OCI-LY3 (cell line): ENCODE measurements at regions not wholly inside any gene's neighbourhood (a gene's known extent, or its start where the extent isn't known, plus 50 kb on each side); places are given as distances from the start of the nearest gene placed in this dataset.

Source experiments
- H2AFZ ChIP-seq: fragments of 200-600, 300-600 bp; shearing (Covaris generic); 2 replicates; pipeline ENCODE4 v1.6.0; 2014; ENCODE audit warnings: antibody characterized with exemption, low read depth, low read length
- H3K27ac ChIP-seq: fragments of 200-600, 300-600 bp; sonication (generic); 2 replicates; pipeline ENCODE4 v1.5.1; 2014; ENCODE audit warnings: mild to moderate bottlenecking, low read length, moderate library complexity, mixed read lengths
- H3K27me3 ChIP-seq: fragments of 200-600, 300-600 bp; sonication (generic); 2 replicates; pipeline ENCODE4 v1.6.1; 2014; ENCODE audit warnings: low read depth, low read length, mixed read lengths
- H3K36me3 ChIP-seq: fragments of 200-600, 300-600 bp; sonication (generic); replicated peaks from 2 replicates; pipeline ENCODE3; 2014; ENCODE audit warnings: low read depth, low read length, mixed read lengths
- H3K4me1 ChIP-seq: fragments of 300-600, 200-600 bp; sonication (generic); 2 replicates; pipeline ENCODE4 v1.6.1; 2014; ENCODE audit warnings: low read length, mixed read lengths
- H3K4me2 ChIP-seq: fragments of 200-600, 300-600 bp; sonication (generic); 2 replicates; pipeline ENCODE4 v1.6.1; 2014; ENCODE audit warnings: low read length, mixed read lengths
- H3K4me3 ChIP-seq: fragments of 300-600, 200-600 bp; sonication (generic); 2 replicates; pipeline ENCODE4 v1.5.1; 2014; ENCODE audit warnings: antibody characterized with exemption, mild to moderate bottlenecking, low read length, moderate library complexity
- H3K79me2 ChIP-seq: fragments of 300-600, 200-600 bp; shearing (Covaris generic); 2 replicates; pipeline ENCODE4 v1.6.1; 2014; ENCODE audit warnings: mild to moderate bottlenecking, low read length, mixed read lengths
- H3K9ac ChIP-seq: fragments of 300-600, 200-600 bp; shearing (Covaris generic); 2 replicates; pipeline ENCODE4 v1.6.0; 2014; ENCODE audit warnings: mild to moderate bottlenecking, low read length, moderate library complexity
- H3K9me3 ChIP-seq: fragments of 200-600, 300-600 bp; shearing (Covaris generic); 2 replicates; pipeline ENCODE4 v1.6.1; 2014; ENCODE audit warnings: low read length, mixed read lengths; ENCODE audit not compliant: insufficient read depth
- H4K20me1 ChIP-seq: fragments of 200-600, 300-600 bp; sonication (generic); 2 replicates; pipeline ENCODE4 v1.6.1; 2016; ENCODE audit warnings: low read length, mixed read lengths; ENCODE audit not compliant: insufficient read depth
- EZH2phosphoT487 ChIP-seq: fragments of 200-600 bp; shearing (Covaris generic); IDR thresholded peaks from 2 replicates; pipeline ENCODE4 v1.6.1; 2018; ENCODE audit warnings: antibody characterized with exemption, mixed run types, low read depth
- TF ChIP-seq, protein P1 (sequence below): fragments of 200-600, 300-600 bp; sonication (generic); IDR thresholded peaks from 2 replicates; pipeline ENCODE4 v1.5.1; 2014; ENCODE audit warnings: antibody characterized with exemption, low read length, low read depth

DNA sequence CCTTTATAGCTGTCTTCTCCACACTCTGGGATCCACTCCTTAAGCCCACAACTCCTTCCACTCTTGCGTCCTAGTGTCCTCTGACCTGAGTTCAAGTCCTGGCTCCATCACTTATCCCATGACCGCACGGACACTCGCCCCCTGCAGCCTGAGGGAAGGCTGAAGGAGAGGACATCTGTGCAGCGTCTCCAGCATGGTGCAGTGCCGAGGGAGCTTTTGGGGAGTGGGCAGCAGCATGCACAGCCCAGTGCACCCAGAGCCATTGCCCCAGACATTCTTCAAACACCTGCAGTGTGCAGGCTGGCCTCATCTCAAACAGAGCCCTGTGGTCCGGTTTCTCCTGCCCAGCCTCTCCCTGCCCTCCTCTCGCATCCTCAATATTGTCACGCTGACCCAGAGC lies 317.1 kb upstream of the ZMIZ1 start:
- H3K4me1 ChIP-seq, result peaks cover under 1% of the 10 kb centered on the region; the same call in 1 of the 2 replicates
- H2AFZ ChIP-seq, result no peak overlapping the region
- TF ChIP-seq, protein P1, sequence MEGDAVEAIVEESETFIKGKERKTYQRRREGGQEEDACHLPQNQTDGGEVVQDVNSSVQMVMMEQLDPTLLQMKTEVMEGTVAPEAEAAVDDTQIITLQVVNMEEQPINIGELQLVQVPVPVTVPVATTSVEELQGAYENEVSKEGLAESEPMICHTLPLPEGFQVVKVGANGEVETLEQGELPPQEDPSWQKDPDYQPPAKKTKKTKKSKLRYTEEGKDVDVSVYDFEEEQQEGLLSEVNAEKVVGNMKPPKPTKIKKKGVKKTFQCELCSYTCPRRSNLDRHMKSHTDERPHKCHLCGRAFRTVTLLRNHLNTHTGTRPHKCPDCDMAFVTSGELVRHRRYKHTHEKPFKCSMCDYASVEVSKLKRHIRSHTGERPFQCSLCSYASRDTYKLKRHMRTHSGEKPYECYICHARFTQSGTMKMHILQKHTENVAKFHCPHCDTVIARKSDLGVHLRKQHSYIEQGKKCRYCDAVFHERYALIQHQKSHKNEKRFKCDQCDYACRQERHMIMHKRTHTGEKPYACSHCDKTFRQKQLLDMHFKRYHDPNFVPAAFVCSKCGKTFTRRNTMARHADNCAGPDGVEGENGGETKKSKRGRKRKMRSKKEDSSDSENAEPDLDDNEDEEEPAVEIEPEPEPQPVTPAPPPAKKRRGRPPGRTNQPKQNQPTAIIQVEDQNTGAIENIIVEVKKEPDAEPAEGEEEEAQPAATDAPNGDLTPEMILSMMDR, result no peak
- no peak for TF ChIP-seq EZH2phosphoT487
- H3K9me3 ChIP-seq, result no peaks in the 10 kb centered on the region
- no peaks in the 10 kb centered on the region for H4K20me1 ChIP-seq
- H3K4me2 ChIP-seq, result no peak overlapping the region
- H3K27ac ChIP-seq, result no peak overlapping the region
- H3K4me3 ChIP-seq, result no peak overlapping the region
- H3K79me2 ChIP-seq, result no peaks in the 10 kb centered on the region
- H3K9ac ChIP-seq, result no peak overlapping the region
- H3K36me3 ChIP-seq, result no peaks in the 10 kb centered on the region
- H3K27me3 ChIP-seq, result peaks cover 31% of the 10 kb centered on the region

DNA sequence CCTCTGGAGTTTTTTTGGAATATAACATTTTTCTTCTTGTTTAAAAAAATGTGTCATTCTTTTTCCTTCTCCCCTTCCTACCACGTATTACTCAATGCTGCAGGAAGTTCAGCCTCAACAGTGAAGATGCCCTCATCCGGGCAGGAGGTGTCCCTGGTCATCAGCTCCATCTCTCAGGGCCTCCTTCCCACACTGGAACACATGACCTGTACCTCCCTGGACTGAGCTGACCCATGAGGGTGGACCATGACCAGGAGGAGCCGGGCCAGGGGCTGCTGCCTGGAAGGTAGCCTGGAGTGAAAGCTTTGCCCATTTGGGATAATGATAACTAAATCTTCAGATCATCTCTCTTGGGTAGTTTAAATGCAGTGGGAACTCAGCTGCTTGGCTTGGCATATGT lies 316.5 kb upstream of the ZMIZ1 start:
- H3K27ac ChIP-seq, result no peak overlapping the region
- H3K36me3 ChIP-seq, result no peaks in the 10 kb centered on the region
- no peak overlapping the region for H3K9ac ChIP-seq
- no peak overlapping the region for H2AFZ ChIP-seq
- H3K4me2 ChIP-seq, result no peak overlapping the region
- no peak overlapping the region for H3K4me3 ChIP-seq
- no peaks in the 10 kb centered on the region for H4K20me1 ChIP-seq
- peaks cover 31% of the 10 kb centered on the region for H3K27me3 ChIP-seq
- no peaks in the 10 kb centered on the region for H3K9me3 ChIP-seq
- peaks cover 5% of the 10 kb centered on the region; the same call in 1 of the 2 replicates for H3K4me1 ChIP-seq
- no peak for TF ChIP-seq EZH2phosphoT487
- TF ChIP-seq, protein P1, result no peak
- H3K79me2 ChIP-seq, result no peaks in the 10 kb centered on the region

DNA sequence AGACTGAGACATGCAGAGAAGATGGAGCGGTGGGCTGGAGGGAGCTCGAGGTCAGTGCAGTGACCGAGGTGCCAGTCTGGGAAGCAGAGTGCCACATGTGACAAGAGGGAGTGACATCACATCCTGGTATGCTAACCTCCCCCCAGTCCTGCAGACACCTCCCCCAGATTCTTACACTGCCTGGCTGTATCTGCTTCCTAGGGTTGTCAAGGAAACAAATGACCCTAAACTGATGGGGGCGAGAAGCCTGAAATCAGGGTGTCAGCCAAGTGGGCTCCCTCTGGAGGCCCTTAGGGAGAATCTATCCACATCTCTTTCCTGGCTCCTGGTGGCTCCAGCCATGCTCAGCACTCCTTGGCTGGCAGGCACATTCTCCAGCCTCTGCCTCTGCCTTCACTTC lies 316.1 kb upstream of the ZMIZ1 start:
- H3K9me3 ChIP-seq, result no peaks in the 10 kb centered on the region
- H3K4me1 ChIP-seq, result peaks cover 5% of the 10 kb centered on the region; the same call in 1 of the 2 replicates
- no peaks in the 10 kb centered on the region for H4K20me1 ChIP-seq
- no peak overlapping the region for H3K4me2 ChIP-seq
- no peak overlapping the region for H3K4me3 ChIP-seq
- H3K79me2 ChIP-seq, result no peaks in the 10 kb centered on the region
- no peak overlapping the region for H2AFZ ChIP-seq
- no peaks in the 10 kb centered on the region for H3K36me3 ChIP-seq
- no peak overlapping the region for H3K27ac ChIP-seq
- H3K27me3 ChIP-seq, result peaks cover 31% of the 10 kb centered on the region
- TF ChIP-seq, protein P1, result no peak
- no peak for TF ChIP-seq EZH2phosphoT487
- no peak overlapping the region for H3K9ac ChIP-seq

- Histone ChIP-seq H3K4me2 (no peak overlapping the region), H3K4me1 (peaks cover 5% of the 10 kb centered on the region; the same call in 1 of the 2 replicates), H3K79me2 (no peaks in the 10 kb centered on the region), H2AFZ (no peak overlapping the region), H3K27ac (no peak overlapping the region), H3K9me3 (no peaks in the 10 kb centered on the region), H3K9ac (no peak overlapping the region), H3K4me3 (no peak overlapping the region), H3K27me3 (peaks cover 31% of the 10 kb centered on the region), H3K36me3 (no peaks in the 10 kb centered on the region), H4K20me1 (no peaks in the 10 kb centered on the region)
- TF ChIP-seq, protein P1, result no peak
- no peak for TF ChIP-seq EZH2phosphoT487
These were observed 314.3 kb upstream of the ZMIZ1 start for GRCh38 chr10:78754269-78755062.
